NCI-H146 treated with DMSO at 0.1 percent for 48 hours (cell line): ENCODE measurements at regions not wholly inside any gene's neighbourhood (a gene's known extent, or its start where the extent isn't known, plus 50 kb on each side); places are given as distances from the start of the nearest gene placed in this dataset.
A peak's percentile ranks its signal among the peaks of the same experiment; 100 is the strongest.

Experiments
- DNase-seq: peaks from one replicate; lab custom pipeline; 2025; ENCODE audit not compliant: unreplicated experiment; lab: John Stamatoyannopoulos, UW

- no peak for DNase-seq
Measured at GRCh38 chr17:33633446-33633845, 340.4 kb upstream of the ASIC2 start.

GRCh38 chr17:33637534-33637933 is 344.4 kb upstream of the ASIC2 start:
- no peak for DNase-seq

- DNase-seq, result no peak
Measured at GRCh38 chr17:33639103-33639880, 346.2 kb upstream of the ASIC2 start.

- no peak for DNase-seq
Measured at GRCh38 chr17:33640629-33641028, 347.5 kb upstream of the ASIC2 start.

- no peak for DNase-seq
Measured at GRCh38 chr17:33642002-33642401, 348.9 kb upstream of the ASIC2 start.

GRCh38 chr17:33647956-33648355 is 354.9 kb upstream of the ASIC2 start:
- no peak for DNase-seq

GRCh38 chr17:33650304-33650703 is 357.2 kb upstream of the ASIC2 start:
- no peak for DNase-seq

GRCh38 chr17:33651686-33652085 is 358.6 kb upstream of the ASIC2 start:
- no peak for DNase-seq

GRCh38 chr17:33652731-33653398 is 359.8 kb upstream of the ASIC2 start:
- DNase-seq, result no peak

GRCh38 chr17:33653399-33653788 is 360.3 kb upstream of the ASIC2 start:
- DNase-seq, result no peak

- DNase-seq, result no peak
Measured at GRCh38 chr17:33657181-33657580, 364.1 kb upstream of the ASIC2 start.

GRCh38 chr17:33661975-33662374 is 368.9 kb upstream of the ASIC2 start:
- no peak for DNase-seq

- DNase-seq, result no peak
Measured at GRCh38 chr17:33664116-33664840, 371.2 kb upstream of the ASIC2 start.

GRCh38 chr17:33667052-33667509 is 374.0 kb upstream of the ASIC2 start:
- DNase-seq, result no peak

- no peak for DNase-seq
Measured at GRCh38 chr17:33667671-33668070, 374.6 kb upstream of the ASIC2 start.

GRCh38 chr17:33668516-33668915 is 375.4 kb upstream of the ASIC2 start:
- no peak for DNase-seq

- DNase-seq, result no peak
Measured at GRCh38 chr17:33671491-33671890, 378.4 kb upstream of the ASIC2 start.

- DNase-seq, result peak; percentile 0
Measured at GRCh38 chr17:33674685-33675084, 381.6 kb upstream of the ASIC2 start.

- no peak for DNase-seq
Measured at GRCh38 chr17:33676444-33676843, 383.3 kb upstream of the ASIC2 start.

- no peak for DNase-seq
Measured at GRCh38 chr17:33679595-33679994, 386.5 kb upstream of the ASIC2 start.

GRCh38 chr17:33680472-33680871 is 387.4 kb upstream of the ASIC2 start:
- DNase-seq, result no peak

GRCh38 chr17:33682599-33682998 is 389.5 kb upstream of the ASIC2 start:
- DNase-seq, result no peak
